SK-N-SH (cell line): ENCODE measurements at regions not wholly inside any gene's neighbourhood (a gene's known extent, or its start where the extent isn't known, plus 50 kb on each side); places are given as distances from the start of the nearest gene placed in this dataset.
"Not testable (repeated sequence)": the region's sequence is repeated elsewhere in the genome, so short reads cannot be mapped to it uniquely, and the experiment has no call there.

Experiments
- CTCF ChIA-PET: fragments of 300-600, 350-600 bp; formaldehyde crosslinking; extraction: SDS; loops from one replicate; lab custom pipeline; 2021; lab: Yijun Ruan, JAX
- POLR2A ChIA-PET: fragments of 350-600 bp; sonication (Branson Sonifier 250); formaldehyde crosslinking; extraction: SDS; loops from one replicate; lab custom pipeline; 2020; ENCODE audit warnings: antibody characterized with exemption, inconsistent platforms; lab: Yijun Ruan, JAX
- DNase-seq: peaks from one replicate; pipeline ENCODE4 v3.0.0; 2012
- H2AFZ ChIP-seq: fragments of 200-600 bp; sonication (generic); 2 replicates; pipeline ENCODE4 v1.8.1; 2016; ENCODE audit warnings: antibody characterized with exemption, mild to moderate bottlenecking, low read depth
- H3F3A ChIP-seq: fragments of 200-600 bp; sonication (generic); replicated peaks from 2 replicates; pipeline ENCODE3; 2016; ENCODE audit warnings: antibody characterized with exemption, mild to moderate bottlenecking; ENCODE audit not compliant: insufficient read depth
- H3K27ac ChIP-seq, 2 experiments: fragments of 200-500 bp in 1 of 2; fragments of 200-600 bp in 1 of 2; sonication (Bioruptor generic) in 1 of 2; sonication (generic), shearing (Covaris generic) in 1 of 2; 2 replicates each; pipeline versions ENCODE4 v1.5.1 to v1.6.1; 2014 to 2016; ENCODE audit warnings: low read depth in 2 of 2, inconsistent platforms in 1 of 2, low read length in 1 of 2, mild to moderate bottlenecking in 1 of 2, mixed read lengths in 1 of 2
- H3K27me3 ChIP-seq: fragments of 200-600 bp; sonication (generic), shearing (Covaris generic); 2 replicates; pipeline ENCODE4 v1.6.1; 2016; ENCODE audit warnings: mixed run types; ENCODE audit not compliant: insufficient read depth
- H3K36me3 ChIP-seq, 2 experiments: fragments of 200-500 bp in 1 of 2; fragments of 200-600 bp in 1 of 2; sonication (Bioruptor generic) in 1 of 2; sonication (generic) in 1 of 2; replicated peaks in 1 of 2; 2 replicates each; pipeline versions ENCODE3 to v1.5.1; 2014 to 2016; ENCODE audit warnings: low read length in 1 of 2, mild to moderate bottlenecking in 1 of 2; ENCODE audit not compliant: insufficient read depth in 2 of 2, control insufficient read depth in 1 of 2
- H3K4me1 ChIP-seq, 2 experiments: fragments of 200-500 bp in 1 of 2; fragments of 200-600 bp in 1 of 2; sonication (Bioruptor generic) in 1 of 2; sonication (generic), shearing (Covaris generic) in 1 of 2; 2 replicates each; pipeline versions ENCODE4 v1.5.1 to v1.6.1; 2014 to 2016; ENCODE audit warnings: low read depth in 1 of 2, low read length in 1 of 2, mixed run types in 1 of 2; ENCODE audit not compliant: insufficient read depth in 2 of 2, control insufficient read depth in 1 of 2
- H3K4me2 ChIP-seq: fragments of 200-600 bp; sonication (generic), shearing (Covaris generic); 2 replicates; pipeline ENCODE4 v1.6.1; 2017; ENCODE audit warnings: mixed run types
- H3K4me3 ChIP-seq, 2 experiments: fragments of 200-500 bp in 1 of 2; fragments of 200-600 bp in 1 of 2; sonication (Bioruptor generic) in 1 of 2; sonication (generic), shearing (Covaris generic) in 1 of 2; 2 replicates each; pipeline versions ENCODE4 v1.5.1 to v1.8.1; 2014 to 2016; ENCODE audit warnings: low read depth in 2 of 2, inconsistent platforms in 1 of 2, low read length in 1 of 2, mild to moderate bottlenecking in 1 of 2, mixed read lengths in 1 of 2, moderate library complexity in 1 of 2
- H3K79me2 ChIP-seq: fragments of 200-600 bp; sonication (generic); 2 replicates; pipeline ENCODE4 v1.8.1; 2017; ENCODE audit warnings: mild to moderate bottlenecking; ENCODE audit not compliant: insufficient read depth
- H3K9ac ChIP-seq: fragments of 200-600 bp; sonication (generic); 2 replicates; pipeline ENCODE4 v1.6.1; 2017; ENCODE audit warnings: mixed run types
- H3K9me2 ChIP-seq: fragments of 200-600 bp; sonication (generic); 2 replicates; pipeline ENCODE4 v1.6.1; 2017; ENCODE audit warnings: mixed run types
- H3K9me3 ChIP-seq: fragments of 200-600 bp; sonication (generic); 2 replicates; pipeline ENCODE4 v1.6.1; 2017; ENCODE audit warnings: mixed run types, mild to moderate bottlenecking, moderate library complexity
- H4K20me1 ChIP-seq: fragments of 200-600 bp; sonication (generic); 2 replicates; pipeline ENCODE4 v1.6.1; 2017; ENCODE audit warnings: mild to moderate bottlenecking, mixed run types; ENCODE audit not compliant: insufficient read depth
- EZH2phosphoT487 ChIP-seq: fragments of 200-600 bp; sonication (generic); IDR thresholded peaks from 2 replicates; pipeline ENCODE4 v1.6.1; 2017; ENCODE audit warnings: low read depth, mixed run types, mild to moderate bottlenecking, antibody characterized with exemption, moderate library complexity, borderline replicate concordance
- FOXM1 ChIP-seq: IDR thresholded peaks from 2 replicates; pipeline ENCODE4 v1.4.0; 2012; ENCODE audit warnings: low read depth, mild to moderate bottlenecking
- GATA2 ChIP-seq: sonication (generic); formaldehyde crosslinking; IDR thresholded peaks from 2 replicates; pipeline ENCODE4 v1.5.0; 2020; ENCODE audit warnings: mild to moderate bottlenecking, missing genetic modification reagents
- IRF3 ChIP-seq: fragments of 150-350 bp; IDR thresholded peaks from 2 replicates; pipeline ENCODE4 v1.6.1; 2016; ENCODE audit warnings: mild to moderate bottlenecking, low read depth, low read length
- MXI1 ChIP-seq: IDR thresholded peaks from 2 replicates; pipeline ENCODE4 v1.6.1; 2012; ENCODE audit warnings: mild to moderate bottlenecking, low read depth, low read length, improper control_type of control experiment
- NFIC ChIP-seq: IDR thresholded peaks from 2 replicates; pipeline ENCODE4 v1.4.0; 2012; ENCODE audit warnings: borderline replicate concordance
- NRF1 ChIP-seq: IDR thresholded peaks from 2 replicates; pipeline ENCODE4 v1.6.1; 2012; ENCODE audit warnings: low read depth, mild to moderate bottlenecking, low read length
- POLR2AphosphoS5 ChIP-seq: IDR thresholded peaks from 2 replicates; pipeline ENCODE4 v1.6.1; 2012; ENCODE audit warnings: low read depth, low read length
- REST ChIP-seq: IDR thresholded peaks from 2 replicates; pipeline ENCODE4 v1.6.1; 2012; ENCODE audit warnings: mild to moderate bottlenecking, low read depth, low read length, moderate library complexity
- SMC3 ChIP-seq: IDR thresholded peaks from 2 replicates; pipeline ENCODE4 v1.6.1; 2012; ENCODE audit warnings: low read depth, low read length, improper control_type of control experiment
- TAF1 ChIP-seq: IDR thresholded peaks from 2 replicates; pipeline ENCODE4 v1.6.1; 2012; ENCODE audit warnings: low read depth, mild to moderate bottlenecking, low read length, moderate library complexity, borderline replicate concordance
- TCF12 ChIP-seq: IDR thresholded peaks from 2 replicates; pipeline ENCODE4 v1.4.0; 2012
- USF1 ChIP-seq: IDR thresholded peaks from 2 replicates; pipeline ENCODE4 v1.4.0; 2012; ENCODE audit warnings: low read depth, borderline replicate concordance
- YY1 ChIP-seq: IDR thresholded peaks from 2 replicates; pipeline ENCODE4 v1.4.0; 2012; ENCODE audit warnings: low read depth, mild to moderate bottlenecking
- WGBS: methylation state at CpG from one replicate; pipeline ENCODE4 v1.1.6; 2017; ENCODE audit warnings: low lambda C conversion rate; 5-methylcytosine and 5-hydroxymethylcytosine counted together

GRCh38 chrX:139423186-139423585, 107.4 kb upstream of the F9 start:
- Histone ChIP-seq H4K20me1 (no peaks in the 10 kb centered on the region), H3K9me3 (no peaks in the 10 kb centered on the region), H3K79me2 (no peaks in the 10 kb centered on the region), H3K4me1 (no peaks in the 10 kb centered on the region), H3K9ac (no peak overlapping the region), H3K36me3 (no peaks in the 10 kb centered on the region), H3K4me3 (no peak overlapping the region), H3K4me2 (no peak overlapping the region), H3F3A (no peaks in the 10 kb centered on the region), H2AFZ (no peak overlapping the region), H3K27me3 (no peaks in the 10 kb centered on the region), H3K9me2 (no peaks in the 10 kb centered on the region), H3K27ac (no peak overlapping the region)
- DNase-seq = no peak
- TF ChIP-seq MXI1 = no peak
- TF ChIP-seq NFIC = no peak
- TF ChIP-seq NRF1 = no peak
- TF ChIP-seq POLR2AphosphoS5 = no peak
- no peak for TF ChIP-seq EZH2phosphoT487
- no peak for TF ChIP-seq SMC3
- no peak for TF ChIP-seq USF1
- no peak for TF ChIP-seq FOXM1
- TF ChIP-seq TCF12 = no peak
- no peak for TF ChIP-seq REST
- no peak for TF ChIP-seq TAF1
- TF ChIP-seq IRF3 = no peak
- no peak for TF ChIP-seq GATA2
- TF ChIP-seq YY1 = no peak
- CTCF ChIA-PET = no interaction called here
- 3% methylated on average over 3 of the region's 3 CpGs for WGBS
- POLR2A ChIA-PET = no interaction called here

GRCh38 chrX:139398258-139398657, 132.3 kb upstream of the F9 start:
- H3K79me2 ChIP-seq, H2AFZ ChIP-seq, H3K27ac ChIP-seq, H3K4me2 ChIP-seq, CTCF ChIA-PET, H3K9me2 ChIP-seq, H3K9ac ChIP-seq, POLR2A ChIA-PET, H3F3A ChIP-seq, H3K27me3 ChIP-seq, H3K9me3 ChIP-seq, H3K4me3 ChIP-seq, H3K4me1 ChIP-seq, H4K20me1 ChIP-seq, H3K36me3 ChIP-seq, DNase-seq: not testable (repeated sequence)
- WGBS = 20% methylated on average over 2 of the region's 2 CpGs
